H9 (cell line): ENCODE measurements at regions not wholly inside any gene's neighbourhood (a gene's known extent, or its start where the extent isn't known, plus 50 kb on each side); places are given as distances from the start of the nearest gene placed in this dataset.

ENCODE experiments used
- DNase-seq: peaks from one replicate; pipeline ENCODE4 v3.0.0-alpha.2; 2017
- H2AFZ ChIP-seq: one replicate; pipeline ENCODE4 v1.6.1; 2013; ENCODE audit warnings: mild to moderate bottlenecking, low read length, control low read depth, moderate library complexity
- H2AK5ac ChIP-seq: 2 replicates; pipeline ENCODE4 v1.6.1; 2013; ENCODE audit warnings: low read length, control low read depth, mixed read lengths; ENCODE audit not compliant: insufficient read length
- H2BK120ac ChIP-seq: one replicate; pipeline ENCODE4 v1.6.1; 2013; ENCODE audit warnings: low read depth, mild to moderate bottlenecking, low read length, control low read depth, inconsistent platforms; ENCODE audit not compliant: poor library complexity, severe bottlenecking
- H2BK12ac ChIP-seq: 2 replicates; pipeline ENCODE4 v1.6.1; 2013; ENCODE audit warnings: low read length, control low read depth, mixed read lengths, low read depth; ENCODE audit not compliant: insufficient read length
- H2BK15ac ChIP-seq: 2 replicates; pipeline ENCODE4 v1.6.1; 2013; ENCODE audit warnings: low read depth, low read length, control low read depth
- H2BK20ac ChIP-seq: one replicate; pipeline ENCODE4 v1.6.1; 2013; ENCODE audit warnings: low read depth, mild to moderate bottlenecking, low read length, control low read depth, inconsistent platforms; ENCODE audit not compliant: poor library complexity, severe bottlenecking
- H2BK5ac ChIP-seq: 2 replicates; pipeline ENCODE4 v1.6.1; 2013; ENCODE audit warnings: low read length, control low read depth, mixed read lengths; ENCODE audit not compliant: insufficient read length
- H3K14ac ChIP-seq: 2 replicates; pipeline ENCODE4 v1.6.1; 2013; ENCODE audit warnings: low read length, control low read depth; ENCODE audit not compliant: insufficient read depth
- H3K18ac ChIP-seq: 2 replicates; pipeline ENCODE4 v1.6.1; 2013; ENCODE audit warnings: low read depth, mild to moderate bottlenecking, mixed read lengths, low read length, control low read depth; ENCODE audit not compliant: insufficient read length
- H3K23ac ChIP-seq: 2 replicates; pipeline ENCODE4 v1.6.1; 2013; ENCODE audit warnings: low read length, control low read depth, mixed read lengths, low read depth; ENCODE audit not compliant: insufficient read length
- H3K23me2 ChIP-seq: 2 replicates; pipeline ENCODE4 v1.6.1; 2013; ENCODE audit warnings: low read depth, mild to moderate bottlenecking, mixed read lengths, low read length, control low read depth; ENCODE audit not compliant: insufficient read length, poor library complexity, severe bottlenecking
- H3K27ac ChIP-seq: 2 replicates; pipeline ENCODE4 v1.5.1; 2013; ENCODE audit warnings: low read length, control low read depth, mixed read lengths, low read depth; ENCODE audit not compliant: insufficient read length
- H3K27me3 ChIP-seq: 2 replicates; pipeline ENCODE4 v1.6.1; 2013; ENCODE audit warnings: low read length, control low read depth, inconsistent platforms; ENCODE audit not compliant: insufficient read depth
- H3K4ac ChIP-seq: 2 replicates; pipeline ENCODE4 v1.6.1; 2013; ENCODE audit warnings: low read depth, mild to moderate bottlenecking, control low read depth, inconsistent platforms, low read length, moderate library complexity
- H3K4me1 ChIP-seq: 2 replicates; pipeline ENCODE4 v1.6.1; 2013; ENCODE audit warnings: low read length, control low read depth, inconsistent platforms; ENCODE audit not compliant: insufficient read depth
- H3K4me2 ChIP-seq: 2 replicates; pipeline ENCODE4 v1.6.1; 2013; ENCODE audit warnings: low read length, control low read depth, mixed read lengths; ENCODE audit not compliant: insufficient read length, insufficient read depth
- H3K56ac ChIP-seq: 2 replicates; pipeline ENCODE4 v1.6.1; 2013; ENCODE audit warnings: low read depth, mild to moderate bottlenecking, mixed read lengths, low read length, control low read depth; ENCODE audit not compliant: insufficient read length
- H3K79me1 ChIP-seq: 2 replicates; pipeline ENCODE4 v1.6.1; 2013; ENCODE audit warnings: low read depth, mild to moderate bottlenecking, moderate library complexity, low read length, control low read depth, inconsistent platforms; ENCODE audit not compliant: insufficient read depth, poor library complexity, severe bottlenecking
- H3K79me2 ChIP-seq: 2 replicates; pipeline ENCODE4 v1.6.1; 2013; ENCODE audit warnings: low read length, control low read depth, inconsistent platforms; ENCODE audit not compliant: insufficient read depth
- H3K9ac ChIP-seq: 2 replicates; pipeline ENCODE4 v1.6.1; 2013; ENCODE audit warnings: low read length, control low read depth, mixed read lengths; ENCODE audit not compliant: insufficient read length; ENCODE audit errors: extremely low read depth
- H3K9me3 ChIP-seq: one replicate; pipeline ENCODE4 v1.6.1; 2013; ENCODE audit warnings: low read depth, low read length, inconsistent platforms; ENCODE audit not compliant: control insufficient read depth
- H3T11ph ChIP-seq: one replicate; pipeline ENCODE4 v1.6.1; 2013; ENCODE audit warnings: mild to moderate bottlenecking, low read length, control low read depth, inconsistent platforms
- H4K20me1 ChIP-seq: one replicate; pipeline ENCODE4 v1.6.1; 2013; ENCODE audit not compliant: control insufficient read depth, insufficient read length, insufficient read depth
- H4K5ac ChIP-seq: 2 replicates; pipeline ENCODE4 v1.6.1; 2013; ENCODE audit warnings: low read depth, mild to moderate bottlenecking, mixed read lengths, low read length, control low read depth; ENCODE audit not compliant: insufficient read length
- H4K8ac ChIP-seq: replicated peaks from 2 replicates; pipeline ENCODE4 v1.6.1; 2013; ENCODE audit warnings: low read length, control low read depth, mixed read lengths, low read depth; ENCODE audit not compliant: insufficient read length
- H4K91ac ChIP-seq: 2 replicates; pipeline ENCODE4 v1.6.1; 2013; ENCODE audit warnings: low read depth, mild to moderate bottlenecking, moderate library complexity, mixed read lengths, low read length, control low read depth; ENCODE audit not compliant: insufficient read length
- H3K27ac Mint-ChIP-seq, 3 experiments: 2 replicates in 2 of 3; 3 replicates in 1 of 3; pipeline ENCODE4 v1.8.0; 2020 to 2021; ENCODE audit warnings: mixed read lengths in 3 of 3, mild to moderate bottlenecking in 1 of 3, moderate library complexity in 1 of 3
- H3K27me3 Mint-ChIP-seq: 2 replicates; pipeline ENCODE4 v1.8.0; 2021; ENCODE audit warnings: low read depth, mild to moderate bottlenecking, moderate library complexity, mixed read lengths
- H3K36me3 Mint-ChIP-seq, 3 experiments: 2 replicates in 2 of 3; 3 replicates in 1 of 3; pipeline ENCODE4 v1.8.0; 2020 to 2021; ENCODE audit warnings: low read depth in 3 of 3, mixed read lengths in 3 of 3; ENCODE audit not compliant: insufficient read depth in 1 of 3
- H3K4me1 Mint-ChIP-seq, 2 experiments: 2 replicates each; pipeline ENCODE4 v1.8.0; 2020; ENCODE audit warnings: mixed read lengths in 2 of 2
- H3K4me3 Mint-ChIP-seq, 2 experiments: 2 replicates in 1 of 2; 3 replicates in 1 of 2; pipeline ENCODE4 v1.8.0; 2020 to 2021; ENCODE audit warnings: mild to moderate bottlenecking in 2 of 2, mixed read lengths in 2 of 2, moderate library complexity in 1 of 2
- H3K9me3 Mint-ChIP-seq, 2 experiments: 2 replicates in 1 of 2; 3 replicates in 1 of 2; pipeline ENCODE4 v1.8.0; 2020; ENCODE audit warnings: mild to moderate bottlenecking in 2 of 2, mixed read lengths in 2 of 2, moderate library complexity in 1 of 2
- CTCF ChIP-seq: fragments of 200-600 bp; sonication (generic); conservative IDR thresholded peaks from 3 replicates; pipeline ENCODE4 v1.8.0; 2021; ENCODE audit warnings: antibody characterized with exemption, mild to moderate bottlenecking
- WGBS: extraction: QIAGEN DNeasy Blood & Tissue Kit; methylation state at CpG from one replicate; pipeline ENCODE4 v1.1.7; 2013; ENCODE audit warnings: missing lambda C conversion rate, low lambda C conversion rate, mixed read lengths; ENCODE audit not compliant: insufficient read length; ENCODE audit errors: extremely low coverage; 5-methylcytosine and 5-hydroxymethylcytosine counted together

GRCh38 chr16:16960785-16961184 is 510.0 kb downstream of the XYLT1 start:
- no peak overlapping the region for H3K9ac ChIP-seq
- Mint-ChIP-seq H3K27me3 (no peaks in the 10 kb centered on the region), H3K4me1 (peaks cover 0 to 4% of the 10 kb centered on the region in 2 experiments; a peak in 2 of 4 replicates), H3K4me3 (no peak overlapping the region), H3K27ac (no peak overlapping the region), H3K36me3 (peaks cover 0 to 4% (median 0%) of the 10 kb centered on the region in 3 experiments; a peak in 1 of 7 replicates), H3K9me3 (peaks cover 4 to 6% of the 10 kb centered on the region in 2 experiments; a peak in 3 of 5 replicates)
- no peak overlapping the region for H3K23ac ChIP-seq
- no peak overlapping the region for H3K14ac ChIP-seq
- DNase-seq, result peak; percentile 60
- no CpG with 5 or more reads among the region's 2 CpGs for WGBS
- no peaks in the 10 kb centered on the region for H3K9me3 ChIP-seq
- no peak overlapping the region for H2AFZ ChIP-seq
- no peaks in the 10 kb centered on the region for H3K23me2 ChIP-seq
- TF ChIP-seq CTCF, result peak; percentile 42; the same call in 2 of the 3 replicates
- H3T11ph ChIP-seq, result no peak overlapping the region
- H2BK120ac ChIP-seq, result no peak overlapping the region
- H4K91ac ChIP-seq, result no peak overlapping the region
- H4K8ac ChIP-seq, result no peak overlapping the region
- H3K79me2 ChIP-seq, result no peaks in the 10 kb centered on the region
- H4K20me1 ChIP-seq, result no peaks in the 10 kb centered on the region
- H2AK5ac ChIP-seq, result no peak overlapping the region
- no peak overlapping the region for H2BK12ac ChIP-seq
- H2BK20ac ChIP-seq, result no peak overlapping the region
- H3K4ac ChIP-seq, result no peak overlapping the region
- no peaks in the 10 kb centered on the region for H3K27me3 ChIP-seq
- no peak overlapping the region for H3K4me2 ChIP-seq
- no peak overlapping the region for H3K18ac ChIP-seq
- H3K79me1 ChIP-seq, result no peaks in the 10 kb centered on the region
- no peak overlapping the region for H2BK15ac ChIP-seq
- H3K27ac ChIP-seq, result no peak overlapping the region
- no peak overlapping the region for H3K56ac ChIP-seq
- no peak overlapping the region for H2BK5ac ChIP-seq
- H3K4me1 ChIP-seq, result no peaks in the 10 kb centered on the region
- no peak overlapping the region for H4K5ac ChIP-seq
